HEK293T (cell line): ENCODE measurements at regions not wholly inside any gene's neighbourhood (a gene's known extent, or its start where the extent isn't known, plus 50 kb on each side); places are given as distances from the start of the nearest gene placed in this dataset.

Source experiments
- FOXA1 ChIP-seq: fragments of 450-650 bp; IDR thresholded peaks from 2 replicates; pipeline ENCODE4 v1.6.1; 2016; ENCODE audit warnings: mild to moderate bottlenecking
- FOXK2 ChIP-seq: fragments of 450-650 bp; IDR thresholded peaks from 2 replicates; pipeline ENCODE4 v1.6.1; 2016; ENCODE audit warnings: mild to moderate bottlenecking
- FOXM1 ChIP-seq: fragments of 450-650 bp; IDR thresholded peaks from 2 replicates; pipeline ENCODE4 v1.6.1; 2017; ENCODE audit warnings: mild to moderate bottlenecking, borderline replicate concordance
- SUZ12 ChIP-seq: fragments of 450-650 bp; IDR thresholded peaks from 2 replicates; pipeline ENCODE4 v1.6.1; 2016; ENCODE audit warnings: mild to moderate bottlenecking
- TARDBP ChIP-seq: fragments of 450-650 bp; IDR thresholded peaks from 2 replicates; pipeline ENCODE4 v1.6.1; 2016

DNA sequence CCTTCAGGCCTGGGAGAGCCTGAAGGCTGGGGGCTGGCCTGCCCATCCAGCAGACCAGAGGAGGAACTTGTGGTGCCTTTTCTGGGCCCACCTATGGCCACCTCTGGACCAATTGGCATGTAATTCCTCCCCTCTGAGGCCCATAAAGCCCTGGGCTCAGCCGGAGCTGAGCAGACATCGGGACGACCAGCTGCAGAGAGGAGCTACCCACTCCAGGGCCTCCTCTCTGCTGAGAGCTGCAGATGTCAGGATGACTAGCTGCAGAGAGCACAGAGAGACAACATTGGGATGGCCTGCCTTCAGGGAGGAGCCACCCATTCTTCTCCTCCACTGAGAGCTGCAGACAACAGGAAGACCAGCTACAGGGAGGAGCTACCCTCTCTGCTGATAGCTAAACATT lies 370.1 kb downstream of the CD83 start:
- no peak for TF ChIP-seq FOXA1
- TF ChIP-seq FOXK2: no peak
- no peak for TF ChIP-seq TARDBP
- TF ChIP-seq FOXM1: no peak
- TF ChIP-seq SUZ12: no peak
